SK-N-SH (cell line): ENCODE measurements at regions not wholly inside any gene's neighbourhood (a gene's known extent, or its start where the extent isn't known, plus 50 kb on each side); places are given as distances from the start of the nearest gene placed in this dataset.

Experiments
- CTCF ChIA-PET: fragments of 300-600, 350-600 bp; formaldehyde crosslinking; extraction: SDS; loops from one replicate; lab custom pipeline; 2021; lab: Yijun Ruan, JAX
- POLR2A ChIA-PET: fragments of 350-600 bp; sonication (Branson Sonifier 250); formaldehyde crosslinking; extraction: SDS; loops from one replicate; lab custom pipeline; 2020; ENCODE audit warnings: antibody characterized with exemption, inconsistent platforms; lab: Yijun Ruan, JAX
- DNase-seq: peaks from one replicate; pipeline ENCODE4 v3.0.0; 2012
- H2AFZ ChIP-seq: fragments of 200-600 bp; sonication (generic); 2 replicates; pipeline ENCODE4 v1.8.1; 2016; ENCODE audit warnings: antibody characterized with exemption, mild to moderate bottlenecking, low read depth
- H3F3A ChIP-seq: fragments of 200-600 bp; sonication (generic); replicated peaks from 2 replicates; pipeline ENCODE3; 2016; ENCODE audit warnings: antibody characterized with exemption, mild to moderate bottlenecking; ENCODE audit not compliant: insufficient read depth
- H3K27ac ChIP-seq, 2 experiments: fragments of 200-500 bp in 1 of 2; fragments of 200-600 bp in 1 of 2; sonication (Bioruptor generic) in 1 of 2; sonication (generic), shearing (Covaris generic) in 1 of 2; 2 replicates each; pipeline versions ENCODE4 v1.5.1 to v1.6.1; 2014 to 2016; ENCODE audit warnings: low read depth in 2 of 2, inconsistent platforms in 1 of 2, low read length in 1 of 2, mild to moderate bottlenecking in 1 of 2, mixed read lengths in 1 of 2
- H3K27me3 ChIP-seq: fragments of 200-600 bp; sonication (generic), shearing (Covaris generic); 2 replicates; pipeline ENCODE4 v1.6.1; 2016; ENCODE audit warnings: mixed run types; ENCODE audit not compliant: insufficient read depth
- H3K36me3 ChIP-seq, 2 experiments: fragments of 200-500 bp in 1 of 2; fragments of 200-600 bp in 1 of 2; sonication (Bioruptor generic) in 1 of 2; sonication (generic) in 1 of 2; replicated peaks in 1 of 2; 2 replicates each; pipeline versions ENCODE3 to v1.5.1; 2014 to 2016; ENCODE audit warnings: low read length in 1 of 2, mild to moderate bottlenecking in 1 of 2; ENCODE audit not compliant: insufficient read depth in 2 of 2, control insufficient read depth in 1 of 2
- H3K4me1 ChIP-seq, 2 experiments: fragments of 200-500 bp in 1 of 2; fragments of 200-600 bp in 1 of 2; sonication (Bioruptor generic) in 1 of 2; sonication (generic), shearing (Covaris generic) in 1 of 2; 2 replicates each; pipeline versions ENCODE4 v1.5.1 to v1.6.1; 2014 to 2016; ENCODE audit warnings: low read depth in 1 of 2, low read length in 1 of 2, mixed run types in 1 of 2; ENCODE audit not compliant: insufficient read depth in 2 of 2, control insufficient read depth in 1 of 2
- H3K4me2 ChIP-seq: fragments of 200-600 bp; sonication (generic), shearing (Covaris generic); 2 replicates; pipeline ENCODE4 v1.6.1; 2017; ENCODE audit warnings: mixed run types
- H3K4me3 ChIP-seq, 2 experiments: fragments of 200-500 bp in 1 of 2; fragments of 200-600 bp in 1 of 2; sonication (Bioruptor generic) in 1 of 2; sonication (generic), shearing (Covaris generic) in 1 of 2; 2 replicates each; pipeline versions ENCODE4 v1.5.1 to v1.8.1; 2014 to 2016; ENCODE audit warnings: low read depth in 2 of 2, inconsistent platforms in 1 of 2, low read length in 1 of 2, mild to moderate bottlenecking in 1 of 2, mixed read lengths in 1 of 2, moderate library complexity in 1 of 2
- H3K79me2 ChIP-seq: fragments of 200-600 bp; sonication (generic); 2 replicates; pipeline ENCODE4 v1.8.1; 2017; ENCODE audit warnings: mild to moderate bottlenecking; ENCODE audit not compliant: insufficient read depth
- H3K9ac ChIP-seq: fragments of 200-600 bp; sonication (generic); 2 replicates; pipeline ENCODE4 v1.6.1; 2017; ENCODE audit warnings: mixed run types
- H3K9me2 ChIP-seq: fragments of 200-600 bp; sonication (generic); 2 replicates; pipeline ENCODE4 v1.6.1; 2017; ENCODE audit warnings: mixed run types
- H3K9me3 ChIP-seq: fragments of 200-600 bp; sonication (generic); 2 replicates; pipeline ENCODE4 v1.6.1; 2017; ENCODE audit warnings: mixed run types, mild to moderate bottlenecking, moderate library complexity
- H4K20me1 ChIP-seq: fragments of 200-600 bp; sonication (generic); 2 replicates; pipeline ENCODE4 v1.6.1; 2017; ENCODE audit warnings: mild to moderate bottlenecking, mixed run types; ENCODE audit not compliant: insufficient read depth
- CHD2 ChIP-seq: fragments of 150-350 bp; IDR thresholded peaks from 2 replicates; pipeline ENCODE4 v1.6.1; 2018; ENCODE audit warnings: low read length; ENCODE audit not compliant: partially characterized antibody
- CTCF ChIP-seq: fragments of 200-600 bp; sonication (generic); IDR thresholded peaks from 2 replicates; pipeline ENCODE4 v1.6.1; 2017; ENCODE audit warnings: antibody characterized with exemption, mild to moderate bottlenecking, moderate library complexity
- FOXJ3 ChIP-seq: sonication (generic); formaldehyde crosslinking; IDR thresholded peaks from 2 replicates; pipeline ENCODE4 v1.5.1; 2020; ENCODE audit warnings: mild to moderate bottlenecking, missing genetic modification reagents
- GABPA ChIP-seq: IDR thresholded peaks from 2 replicates; pipeline ENCODE4 v1.4.0; 2012; ENCODE audit warnings: low read depth, mild to moderate bottlenecking
- GATA2 ChIP-seq: sonication (generic); formaldehyde crosslinking; IDR thresholded peaks from 2 replicates; pipeline ENCODE4 v1.5.0; 2020; ENCODE audit warnings: mild to moderate bottlenecking, missing genetic modification reagents
- NRF1 ChIP-seq: IDR thresholded peaks from 2 replicates; pipeline ENCODE4 v1.6.1; 2012; ENCODE audit warnings: low read depth, mild to moderate bottlenecking, low read length
- RAD21 ChIP-seq: IDR thresholded peaks from 2 replicates; pipeline ENCODE4 v1.6.1; 2012; ENCODE audit warnings: mild to moderate bottlenecking, low read length
- RCOR1 ChIP-seq: fragments of 150-350 bp; IDR thresholded peaks from 2 replicates; pipeline ENCODE4 v1.6.1; 2017; ENCODE audit warnings: antibody characterized with exemption, low read length
- TCF12 ChIP-seq: IDR thresholded peaks from 2 replicates; pipeline ENCODE4 v1.4.0; 2012
- ZBTB33 ChIP-seq: IDR thresholded peaks from 2 replicates; pipeline ENCODE4 v1.4.0; 2012; ENCODE audit warnings: low read depth, borderline replicate concordance
- WGBS: methylation state at CpG from one replicate; pipeline ENCODE4 v1.1.6; 2017; ENCODE audit warnings: low lambda C conversion rate; 5-methylcytosine and 5-hydroxymethylcytosine counted together
- TF ChIP-seq, protein P1 (sequence below): IDR thresholded peaks from 2 replicates; pipeline ENCODE4 v1.6.1; 2012; ENCODE audit warnings: mild to moderate bottlenecking, low read depth, low read length, moderate library complexity

- H3K9ac ChIP-seq, result no peak overlapping the region
- H4K20me1 ChIP-seq, result no peaks in the 10 kb centered on the region
- H3K4me1 ChIP-seq, result no peaks in the 10 kb centered on the region
- H3K36me3 ChIP-seq, result no peaks in the 10 kb centered on the region
- H3K4me2 ChIP-seq, result no peak overlapping the region
- no peaks in the 10 kb centered on the region for H3K9me2 ChIP-seq
- H3K27me3 ChIP-seq, result no peaks in the 10 kb centered on the region
- TF ChIP-seq CHD2 (no peak), GATA2 (no peak), RCOR1 (no peak), ZBTB33 (no peak), GABPA (no peak), RAD21 (no peak), NRF1 (no peak), FOXJ3 (CRISPR knock-in tag) (no peak)
- no peak overlapping the region for H2AFZ ChIP-seq
- DNase-seq, result no peak
- 79% methylated on average over 3 of the region's 3 CpGs for WGBS
- no peaks in the 10 kb centered on the region for H3K9me3 ChIP-seq
- H3F3A ChIP-seq, result no peaks in the 10 kb centered on the region
- ChIA-PET POLR2A (no interaction called here), CTCF (no interaction called here)
- no peak overlapping the region for H3K4me3 ChIP-seq
- no peaks in the 10 kb centered on the region for H3K79me2 ChIP-seq
- H3K27ac ChIP-seq, result no peak overlapping the region
Measured at GRCh38 chr12:107521826-107522355, 163.7 kb upstream of the PWP1 start.

GRCh38 chr12:107522692-107523477 lies 162.7 kb upstream of the PWP1 start:
- no peaks in the 10 kb centered on the region for H3K27me3 ChIP-seq
- no peaks in the 10 kb centered on the region for H4K20me1 ChIP-seq
- H3F3A ChIP-seq, result no peaks in the 10 kb centered on the region
- 71% methylated on average over 1 of the region's 3 CpGs for WGBS
- POLR2A ChIA-PET, result no interaction called here
- peak; percentile 26; the same call in 1 of the 2 replicates for TF ChIP-seq CTCF
- no peak for TF ChIP-seq CHD2
- TF ChIP-seq, protein P1, sequence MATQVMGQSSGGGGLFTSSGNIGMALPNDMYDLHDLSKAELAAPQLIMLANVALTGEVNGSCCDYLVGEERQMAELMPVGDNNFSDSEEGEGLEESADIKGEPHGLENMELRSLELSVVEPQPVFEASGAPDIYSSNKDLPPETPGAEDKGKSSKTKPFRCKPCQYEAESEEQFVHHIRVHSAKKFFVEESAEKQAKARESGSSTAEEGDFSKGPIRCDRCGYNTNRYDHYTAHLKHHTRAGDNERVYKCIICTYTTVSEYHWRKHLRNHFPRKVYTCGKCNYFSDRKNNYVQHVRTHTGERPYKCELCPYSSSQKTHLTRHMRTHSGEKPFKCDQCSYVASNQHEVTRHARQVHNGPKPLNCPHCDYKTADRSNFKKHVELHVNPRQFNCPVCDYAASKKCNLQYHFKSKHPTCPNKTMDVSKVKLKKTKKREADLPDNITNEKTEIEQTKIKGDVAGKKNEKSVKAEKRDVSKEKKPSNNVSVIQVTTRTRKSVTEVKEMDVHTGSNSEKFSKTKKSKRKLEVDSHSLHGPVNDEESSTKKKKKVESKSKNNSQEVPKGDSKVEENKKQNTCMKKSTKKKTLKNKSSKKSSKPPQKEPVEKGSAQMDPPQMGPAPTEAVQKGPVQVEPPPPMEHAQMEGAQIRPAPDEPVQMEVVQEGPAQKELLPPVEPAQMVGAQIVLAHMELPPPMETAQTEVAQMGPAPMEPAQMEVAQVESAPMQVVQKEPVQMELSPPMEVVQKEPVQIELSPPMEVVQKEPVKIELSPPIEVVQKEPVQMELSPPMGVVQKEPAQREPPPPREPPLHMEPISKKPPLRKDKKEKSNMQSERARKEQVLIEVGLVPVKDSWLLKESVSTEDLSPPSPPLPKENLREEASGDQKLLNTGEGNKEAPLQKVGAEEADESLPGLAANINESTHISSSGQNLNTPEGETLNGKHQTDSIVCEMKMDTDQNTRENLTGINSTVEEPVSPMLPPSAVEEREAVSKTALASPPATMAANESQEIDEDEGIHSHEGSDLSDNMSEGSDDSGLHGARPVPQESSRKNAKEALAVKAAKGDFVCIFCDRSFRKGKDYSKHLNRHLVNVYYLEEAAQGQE, result no peak
- no peak for TF ChIP-seq RCOR1
- TF ChIP-seq TCF12, result no peak
- no peak overlapping the region for H3K4me2 ChIP-seq
- no peak for DNase-seq
- no peaks in the 10 kb centered on the region for H3K79me2 ChIP-seq
- no peaks in the 10 kb centered on the region for H3K36me3 ChIP-seq
- H3K27ac ChIP-seq, result no peak overlapping the region
- no peaks in the 10 kb centered on the region for H3K9me3 ChIP-seq
- no peak overlapping the region for H3K4me3 ChIP-seq
- no peak overlapping the region for H2AFZ ChIP-seq
- H3K4me1 ChIP-seq, result no peaks in the 10 kb centered on the region
- H3K9ac ChIP-seq, result no peak overlapping the region
- no peaks in the 10 kb centered on the region for H3K9me2 ChIP-seq
- CTCF ChIA-PET, result interaction anchor here (1.0 to 1.2 kb wide), 2 partner anchors 16 to 25 kb away, joined by 3 read pairs; no protein-coding TSS in a partner anchor
